ENCODE measurements at regions not wholly inside any gene's neighbourhood (a gene's known extent, or its start where the extent isn't known, plus 50 kb on each side); places are given as distances from the start of the nearest gene placed in this dataset.
"Not testable (repeated sequence)": the region's sequence is repeated elsewhere in the genome, so short reads cannot be mapped to it uniquely, and the experiment has no call there.

DNA sequence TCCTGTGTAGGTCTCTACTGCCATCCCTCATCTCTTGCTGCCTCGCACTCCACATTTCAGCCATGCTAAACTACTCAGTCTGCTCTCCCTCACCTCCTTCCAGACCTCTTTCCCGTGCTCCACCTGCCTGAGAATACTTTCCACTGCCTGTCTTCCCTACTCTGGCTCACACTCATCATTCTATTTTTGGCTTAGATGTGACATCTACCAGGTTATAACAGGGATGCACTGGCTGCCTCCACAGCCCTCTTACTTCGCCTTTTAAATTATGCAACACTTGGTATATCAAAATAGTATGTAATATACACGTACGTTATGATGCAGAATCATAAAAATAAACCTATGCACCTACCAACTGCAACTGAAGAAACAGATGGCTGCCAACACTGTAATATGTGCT is 222.8 kb upstream of the DTNBP1 start:
- H3K27me3 ChIP-seq (ENCODE audit: insufficient read depth, poor library complexity, severe bottlenecking) = no peaks in the 10 kb centered on the region
- no peak for TF ChIP-seq GABPA (IDR thresholded peaks at IDR 0.05; ENCODE audit: low read depth)
- TF ChIP-seq, protein P1, sequence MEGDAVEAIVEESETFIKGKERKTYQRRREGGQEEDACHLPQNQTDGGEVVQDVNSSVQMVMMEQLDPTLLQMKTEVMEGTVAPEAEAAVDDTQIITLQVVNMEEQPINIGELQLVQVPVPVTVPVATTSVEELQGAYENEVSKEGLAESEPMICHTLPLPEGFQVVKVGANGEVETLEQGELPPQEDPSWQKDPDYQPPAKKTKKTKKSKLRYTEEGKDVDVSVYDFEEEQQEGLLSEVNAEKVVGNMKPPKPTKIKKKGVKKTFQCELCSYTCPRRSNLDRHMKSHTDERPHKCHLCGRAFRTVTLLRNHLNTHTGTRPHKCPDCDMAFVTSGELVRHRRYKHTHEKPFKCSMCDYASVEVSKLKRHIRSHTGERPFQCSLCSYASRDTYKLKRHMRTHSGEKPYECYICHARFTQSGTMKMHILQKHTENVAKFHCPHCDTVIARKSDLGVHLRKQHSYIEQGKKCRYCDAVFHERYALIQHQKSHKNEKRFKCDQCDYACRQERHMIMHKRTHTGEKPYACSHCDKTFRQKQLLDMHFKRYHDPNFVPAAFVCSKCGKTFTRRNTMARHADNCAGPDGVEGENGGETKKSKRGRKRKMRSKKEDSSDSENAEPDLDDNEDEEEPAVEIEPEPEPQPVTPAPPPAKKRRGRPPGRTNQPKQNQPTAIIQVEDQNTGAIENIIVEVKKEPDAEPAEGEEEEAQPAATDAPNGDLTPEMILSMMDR (IDR thresholded peaks at IDR 0.05; ENCODE audit: insufficient read depth, low read length) = no peak
- no peak for TF ChIP-seq POLR2AphosphoS5 (IDR thresholded peaks at IDR 0.05; ENCODE audit: low read depth)
- no peak for TF ChIP-seq SPI1 (IDR thresholded peaks at IDR 0.05; ENCODE audit: borderline replicate concordance, low read depth)
- H3K27ac ChIP-seq (replicated peaks) = no peak overlapping the region
- no peak for DNase-seq (ENCODE audit: low read depth in 1 of 2, low spot score in 1 of 2)
- H3K4me3 ChIP-seq (replicated peaks; ENCODE audit: insufficient read depth, low read length) = no peak overlapping the region

- not testable (repeated sequence) for H3K4me3 ChIP-seq (replicated peaks; ENCODE audit: insufficient read depth, low read length); H3K27me3 ChIP-seq (ENCODE audit: insufficient read depth, poor library complexity, severe bottlenecking); H3K27ac ChIP-seq (replicated peaks); DNase-seq (ENCODE audit: low read depth in 1 of 2, low spot score in 1 of 2)
Measured at GRCh38 chr6:15883593-15883992, 220.8 kb upstream of the DTNBP1 start.

DNA sequence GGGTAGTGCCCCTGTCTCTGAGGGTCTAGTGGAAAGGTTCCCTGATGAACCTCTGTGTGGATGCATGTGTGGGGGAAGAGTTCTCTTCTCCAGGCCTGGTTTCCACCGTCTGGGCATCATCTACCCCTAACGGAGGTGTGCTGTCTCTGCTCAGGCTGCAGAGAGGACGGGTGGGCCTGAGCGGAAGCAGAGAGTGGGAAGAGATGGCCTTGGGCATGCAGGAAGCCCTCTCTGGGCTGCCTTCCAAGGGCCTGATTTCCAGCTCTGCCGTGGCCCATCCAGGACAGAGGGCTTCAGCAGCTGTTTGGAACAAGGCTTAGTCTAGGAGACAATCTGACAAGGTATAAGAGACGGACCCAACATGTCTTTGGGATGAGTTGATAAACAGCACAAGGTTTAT is 220.1 kb upstream of the DTNBP1 start:
- H3K27ac ChIP-seq (replicated peaks) = no peak overlapping the region

DNA sequence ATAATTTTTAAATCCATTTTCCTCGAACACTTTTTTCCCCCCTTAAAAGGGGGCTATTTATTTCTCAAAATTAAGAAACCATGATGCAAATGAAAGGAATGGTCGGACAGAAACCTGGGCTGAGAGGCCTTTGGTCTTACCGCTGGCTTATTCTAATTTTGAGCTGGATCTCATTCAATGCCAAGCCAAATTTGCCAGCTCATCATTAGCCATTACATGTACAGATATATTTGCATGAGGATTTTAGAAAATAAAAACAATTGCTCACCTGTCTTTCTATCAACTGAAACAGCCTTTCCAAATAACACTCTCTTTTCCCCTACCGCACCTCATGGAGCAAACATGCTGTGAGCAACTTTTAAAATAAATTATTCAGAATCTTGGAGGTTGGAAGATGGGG is 219.5 kb upstream of the DTNBP1 start:
- no peak overlapping the region for H3K27ac ChIP-seq (replicated peaks)
- DNase-seq (ENCODE audit: low read depth in 1 of 2, low spot score in 1 of 2) = no peak
- H3K27me3 ChIP-seq (ENCODE audit: insufficient read depth, poor library complexity, severe bottlenecking) = no peaks in the 10 kb centered on the region
- H3K4me3 ChIP-seq (replicated peaks; ENCODE audit: insufficient read depth, low read length) = no peak overlapping the region
- TF ChIP-seq, protein P1 (IDR thresholded peaks at IDR 0.05; ENCODE audit: insufficient read depth, low read length) = no peak
- TF ChIP-seq, protein P2, sequence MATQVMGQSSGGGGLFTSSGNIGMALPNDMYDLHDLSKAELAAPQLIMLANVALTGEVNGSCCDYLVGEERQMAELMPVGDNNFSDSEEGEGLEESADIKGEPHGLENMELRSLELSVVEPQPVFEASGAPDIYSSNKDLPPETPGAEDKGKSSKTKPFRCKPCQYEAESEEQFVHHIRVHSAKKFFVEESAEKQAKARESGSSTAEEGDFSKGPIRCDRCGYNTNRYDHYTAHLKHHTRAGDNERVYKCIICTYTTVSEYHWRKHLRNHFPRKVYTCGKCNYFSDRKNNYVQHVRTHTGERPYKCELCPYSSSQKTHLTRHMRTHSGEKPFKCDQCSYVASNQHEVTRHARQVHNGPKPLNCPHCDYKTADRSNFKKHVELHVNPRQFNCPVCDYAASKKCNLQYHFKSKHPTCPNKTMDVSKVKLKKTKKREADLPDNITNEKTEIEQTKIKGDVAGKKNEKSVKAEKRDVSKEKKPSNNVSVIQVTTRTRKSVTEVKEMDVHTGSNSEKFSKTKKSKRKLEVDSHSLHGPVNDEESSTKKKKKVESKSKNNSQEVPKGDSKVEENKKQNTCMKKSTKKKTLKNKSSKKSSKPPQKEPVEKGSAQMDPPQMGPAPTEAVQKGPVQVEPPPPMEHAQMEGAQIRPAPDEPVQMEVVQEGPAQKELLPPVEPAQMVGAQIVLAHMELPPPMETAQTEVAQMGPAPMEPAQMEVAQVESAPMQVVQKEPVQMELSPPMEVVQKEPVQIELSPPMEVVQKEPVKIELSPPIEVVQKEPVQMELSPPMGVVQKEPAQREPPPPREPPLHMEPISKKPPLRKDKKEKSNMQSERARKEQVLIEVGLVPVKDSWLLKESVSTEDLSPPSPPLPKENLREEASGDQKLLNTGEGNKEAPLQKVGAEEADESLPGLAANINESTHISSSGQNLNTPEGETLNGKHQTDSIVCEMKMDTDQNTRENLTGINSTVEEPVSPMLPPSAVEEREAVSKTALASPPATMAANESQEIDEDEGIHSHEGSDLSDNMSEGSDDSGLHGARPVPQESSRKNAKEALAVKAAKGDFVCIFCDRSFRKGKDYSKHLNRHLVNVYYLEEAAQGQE (IDR thresholded peaks at IDR 0.05; ENCODE audit: insufficient replicate concordance, low read depth) = no peak
- TF ChIP-seq GABPA (IDR thresholded peaks at IDR 0.05; ENCODE audit: low read depth) (no peak), POLR2AphosphoS5 (IDR thresholded peaks at IDR 0.05; ENCODE audit: low read depth) (no peak), SPI1 (IDR thresholded peaks at IDR 0.05; ENCODE audit: borderline replicate concordance, low read depth) (no peak)

More for the DNA sequence above, 220.1 kb upstream of the DTNBP1 start:
- TF ChIP-seq, protein P1 (IDR thresholded peaks at IDR 0.05; ENCODE audit: insufficient read depth, low read length) = no peak
- H3K4me3 ChIP-seq (replicated peaks; ENCODE audit: insufficient read depth, low read length) = no peak overlapping the region
- no peaks in the 10 kb centered on the region for H3K27me3 ChIP-seq (ENCODE audit: insufficient read depth, poor library complexity, severe bottlenecking)
- no peak for DNase-seq (ENCODE audit: low read depth in 1 of 2, low spot score in 1 of 2)

DNA sequence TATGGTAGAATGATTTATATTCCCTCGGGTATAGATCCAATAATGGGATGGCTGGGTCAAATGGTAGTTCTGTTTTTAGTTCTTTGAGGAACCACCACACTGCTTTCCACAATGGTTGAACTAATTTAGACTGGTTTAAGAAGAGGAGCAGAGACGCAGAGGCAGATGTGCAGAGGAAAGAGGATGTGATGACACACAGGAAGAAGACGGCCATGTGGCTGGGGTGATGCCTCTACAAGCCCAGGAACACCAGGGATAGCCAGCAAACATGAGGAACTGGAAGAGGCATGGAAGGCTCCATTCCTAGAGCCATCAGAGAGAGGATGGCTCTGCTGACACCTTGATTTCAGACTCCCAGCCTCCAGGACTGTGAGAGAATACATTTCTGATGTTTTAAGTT is 218.3 kb upstream of the DTNBP1 start:
- no peaks in the 10 kb centered on the region for H3K27me3 ChIP-seq (ENCODE audit: insufficient read depth, poor library complexity, severe bottlenecking)
- peak; percentile 77 for TF ChIP-seq POLR2AphosphoS5 (IDR thresholded peaks at IDR 0.05; ENCODE audit: low read depth)
- TF ChIP-seq, protein P2 (IDR thresholded peaks at IDR 0.05; ENCODE audit: insufficient replicate concordance, low read depth) = no peak
- TF ChIP-seq, protein P1 (IDR thresholded peaks at IDR 0.05; ENCODE audit: insufficient read depth, low read length) = no peak
- peak; percentile 65 for TF ChIP-seq GABPA (IDR thresholded peaks at IDR 0.05; ENCODE audit: low read depth)
- TF ChIP-seq SPI1 (IDR thresholded peaks at IDR 0.05; ENCODE audit: borderline replicate concordance, low read depth) = peak; percentile 71; the same call in 1 of the 2 replicates
- H3K27ac ChIP-seq (replicated peaks) = peak overlapping the region; percentile 28; the same call in 1 of the 2 replicates
- DNase-seq (ENCODE audit: low read depth in 1 of 2, low spot score in 1 of 2) = peak; percentile 61 to 74
- no peak overlapping the region for H3K4me3 ChIP-seq (replicated peaks; ENCODE audit: insufficient read depth, low read length)

Data from HL-60 (cell line).